HL-60 (cell line): ENCODE measurements at regions not wholly inside any gene's neighbourhood (a gene's known extent, or its start where the extent isn't known, plus 50 kb on each side); places are given as distances from the start of the nearest gene placed in this dataset.

ENCODE experiments used
- DNase-seq, 2 experiments: peaks; one replicate each; pipeline ENCODE4 v3.0.0-alpha.2; 2010 to 2020; ENCODE audit warnings: low read depth in 1 of 2, low spot score in 1 of 2
- H3K27ac ChIP-seq: fragments of 250-450 bp; sonication (Bioruptor Pico); replicated peaks from 2 replicates; pipeline ENCODE4 v1.5.1; 2020; ENCODE audit warnings: mild to moderate bottlenecking, moderate library complexity
- H3K27me3 ChIP-seq: fragments of 250-450 bp; sonication (Bioruptor Pico); 2 replicates; pipeline ENCODE4 v1.5.1; 2021; ENCODE audit warnings: mild to moderate bottlenecking, moderate library complexity; ENCODE audit not compliant: insufficient read depth, poor library complexity, severe bottlenecking
- H3K4me3 ChIP-seq: replicated peaks from 2 replicates; pipeline ENCODE4 v1.5.1; 2011; ENCODE audit warnings: mild to moderate bottlenecking, control low read depth, low read length; ENCODE audit not compliant: insufficient read depth
- GABPA ChIP-seq: IDR thresholded peaks from 2 replicates; pipeline ENCODE4 v1.6.1; 2012; ENCODE audit warnings: low read depth
- POLR2AphosphoS5 ChIP-seq: IDR thresholded peaks from 2 replicates; pipeline ENCODE4 v1.6.1; 2012; ENCODE audit warnings: low read depth
- SPI1 ChIP-seq: IDR thresholded peaks from 2 replicates; pipeline ENCODE4 v1.6.1; 2012; ENCODE audit warnings: low read depth, mild to moderate bottlenecking, borderline replicate concordance
- TF ChIP-seq, protein P1 (sequence below): IDR thresholded peaks from 2 replicates; pipeline ENCODE4 v1.6.1; 2012; ENCODE audit warnings: low read depth; ENCODE audit not compliant: insufficient replicate concordance
- TF ChIP-seq, protein P2 (sequence below): IDR thresholded peaks from one replicate; pipeline ENCODE4 v1.5.1; 2011; ENCODE audit warnings: low read length, control low read depth, inconsistent platforms; ENCODE audit not compliant: insufficient read depth

DNA sequence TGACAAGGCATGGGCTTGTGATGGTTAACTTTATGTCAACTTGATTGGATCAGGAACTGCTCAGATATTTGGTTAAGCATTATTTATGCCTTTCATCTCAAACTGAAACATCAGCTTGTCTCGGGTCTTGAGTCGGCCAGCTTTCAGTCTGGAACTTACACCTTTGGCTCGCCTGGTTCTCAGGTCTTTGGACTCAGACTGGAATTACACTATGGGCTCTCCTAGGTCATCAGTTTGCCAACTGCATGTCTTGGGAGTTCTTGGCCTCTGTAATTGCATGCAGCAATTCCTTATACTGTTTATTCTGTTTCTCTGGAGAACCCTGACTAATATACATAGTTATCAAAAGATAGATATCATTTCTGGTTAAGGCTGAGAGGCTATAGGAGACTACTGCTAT is 653.7 kb downstream of the ADGRL2 start:
- Histone ChIP-seq H3K27me3 (no peaks in the 10 kb centered on the region), H3K4me3 (no peak overlapping the region), H3K27ac (no peak overlapping the region)
- no peak for TF ChIP-seq SPI1
- no peak for DNase-seq

DNA sequence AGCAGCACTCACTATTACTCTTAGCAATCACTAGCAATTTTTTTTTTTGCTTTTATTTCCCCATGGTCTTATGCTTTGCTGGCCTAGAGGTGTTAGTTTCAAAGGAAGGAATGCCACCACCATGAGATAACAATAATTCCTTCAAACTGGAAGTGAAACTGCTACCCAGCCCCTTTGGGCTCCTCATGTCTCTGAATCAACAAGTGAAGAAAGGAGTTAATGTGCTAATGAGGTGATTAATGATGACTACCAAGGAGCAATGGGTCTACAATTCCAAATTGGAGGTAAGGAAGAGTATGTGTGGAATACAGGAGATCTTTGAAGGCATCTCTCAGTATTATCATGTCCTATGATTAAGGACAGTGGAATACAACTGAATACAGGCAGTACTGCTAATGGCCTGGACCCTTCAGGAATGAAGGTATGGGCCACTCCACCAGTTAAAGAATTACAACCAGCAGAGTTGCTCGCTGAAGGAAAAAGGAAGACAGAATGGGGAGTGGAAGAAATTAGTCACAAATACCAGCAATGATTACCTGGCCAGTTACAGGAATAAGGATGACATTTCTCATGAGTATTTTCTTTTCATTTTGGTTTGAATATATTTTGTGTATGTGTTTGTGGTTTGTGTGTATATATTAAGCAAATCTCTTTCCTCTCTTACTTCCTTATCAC is 652.9 kb downstream of the ADGRL2 start:
- TF ChIP-seq POLR2AphosphoS5 (no peak), GABPA (no peak), SPI1 (no peak)
- TF ChIP-seq, protein P1, sequence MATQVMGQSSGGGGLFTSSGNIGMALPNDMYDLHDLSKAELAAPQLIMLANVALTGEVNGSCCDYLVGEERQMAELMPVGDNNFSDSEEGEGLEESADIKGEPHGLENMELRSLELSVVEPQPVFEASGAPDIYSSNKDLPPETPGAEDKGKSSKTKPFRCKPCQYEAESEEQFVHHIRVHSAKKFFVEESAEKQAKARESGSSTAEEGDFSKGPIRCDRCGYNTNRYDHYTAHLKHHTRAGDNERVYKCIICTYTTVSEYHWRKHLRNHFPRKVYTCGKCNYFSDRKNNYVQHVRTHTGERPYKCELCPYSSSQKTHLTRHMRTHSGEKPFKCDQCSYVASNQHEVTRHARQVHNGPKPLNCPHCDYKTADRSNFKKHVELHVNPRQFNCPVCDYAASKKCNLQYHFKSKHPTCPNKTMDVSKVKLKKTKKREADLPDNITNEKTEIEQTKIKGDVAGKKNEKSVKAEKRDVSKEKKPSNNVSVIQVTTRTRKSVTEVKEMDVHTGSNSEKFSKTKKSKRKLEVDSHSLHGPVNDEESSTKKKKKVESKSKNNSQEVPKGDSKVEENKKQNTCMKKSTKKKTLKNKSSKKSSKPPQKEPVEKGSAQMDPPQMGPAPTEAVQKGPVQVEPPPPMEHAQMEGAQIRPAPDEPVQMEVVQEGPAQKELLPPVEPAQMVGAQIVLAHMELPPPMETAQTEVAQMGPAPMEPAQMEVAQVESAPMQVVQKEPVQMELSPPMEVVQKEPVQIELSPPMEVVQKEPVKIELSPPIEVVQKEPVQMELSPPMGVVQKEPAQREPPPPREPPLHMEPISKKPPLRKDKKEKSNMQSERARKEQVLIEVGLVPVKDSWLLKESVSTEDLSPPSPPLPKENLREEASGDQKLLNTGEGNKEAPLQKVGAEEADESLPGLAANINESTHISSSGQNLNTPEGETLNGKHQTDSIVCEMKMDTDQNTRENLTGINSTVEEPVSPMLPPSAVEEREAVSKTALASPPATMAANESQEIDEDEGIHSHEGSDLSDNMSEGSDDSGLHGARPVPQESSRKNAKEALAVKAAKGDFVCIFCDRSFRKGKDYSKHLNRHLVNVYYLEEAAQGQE = no peak
- TF ChIP-seq, protein P2, sequence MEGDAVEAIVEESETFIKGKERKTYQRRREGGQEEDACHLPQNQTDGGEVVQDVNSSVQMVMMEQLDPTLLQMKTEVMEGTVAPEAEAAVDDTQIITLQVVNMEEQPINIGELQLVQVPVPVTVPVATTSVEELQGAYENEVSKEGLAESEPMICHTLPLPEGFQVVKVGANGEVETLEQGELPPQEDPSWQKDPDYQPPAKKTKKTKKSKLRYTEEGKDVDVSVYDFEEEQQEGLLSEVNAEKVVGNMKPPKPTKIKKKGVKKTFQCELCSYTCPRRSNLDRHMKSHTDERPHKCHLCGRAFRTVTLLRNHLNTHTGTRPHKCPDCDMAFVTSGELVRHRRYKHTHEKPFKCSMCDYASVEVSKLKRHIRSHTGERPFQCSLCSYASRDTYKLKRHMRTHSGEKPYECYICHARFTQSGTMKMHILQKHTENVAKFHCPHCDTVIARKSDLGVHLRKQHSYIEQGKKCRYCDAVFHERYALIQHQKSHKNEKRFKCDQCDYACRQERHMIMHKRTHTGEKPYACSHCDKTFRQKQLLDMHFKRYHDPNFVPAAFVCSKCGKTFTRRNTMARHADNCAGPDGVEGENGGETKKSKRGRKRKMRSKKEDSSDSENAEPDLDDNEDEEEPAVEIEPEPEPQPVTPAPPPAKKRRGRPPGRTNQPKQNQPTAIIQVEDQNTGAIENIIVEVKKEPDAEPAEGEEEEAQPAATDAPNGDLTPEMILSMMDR = no peak
- no peak overlapping the region for H3K4me3 ChIP-seq
- H3K27me3 ChIP-seq = no peaks in the 10 kb centered on the region
- DNase-seq = no peak
- no peak overlapping the region for H3K27ac ChIP-seq

DNA sequence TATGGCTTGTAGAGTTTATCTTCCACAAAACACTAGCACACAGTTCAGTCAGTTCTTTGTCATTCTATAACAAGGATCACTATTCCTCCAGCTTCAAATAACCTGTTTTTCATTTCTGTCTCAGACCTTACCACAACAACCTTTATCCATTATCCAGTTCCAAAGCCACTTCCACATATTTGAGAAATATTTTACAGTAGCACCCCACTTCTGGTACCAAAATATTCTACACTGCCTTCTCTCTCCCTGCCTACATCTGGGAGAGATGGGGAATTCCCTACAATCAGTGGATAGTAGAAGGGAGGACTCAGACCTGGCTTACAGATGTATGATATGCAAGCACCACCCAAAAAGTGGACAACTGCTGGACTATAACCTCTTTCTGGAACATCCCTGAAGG is 651.4 kb downstream of the ADGRL2 start:
- no peak overlapping the region for H3K4me3 ChIP-seq
- no peaks in the 10 kb centered on the region for H3K27me3 ChIP-seq
- TF ChIP-seq POLR2AphosphoS5 = no peak
- TF ChIP-seq, protein P2 = no peak
- TF ChIP-seq, protein P1 = no peak
- TF ChIP-seq GABPA = no peak
- no peak for TF ChIP-seq SPI1
- no peak for DNase-seq
- H3K27ac ChIP-seq = no peak overlapping the region

DNA sequence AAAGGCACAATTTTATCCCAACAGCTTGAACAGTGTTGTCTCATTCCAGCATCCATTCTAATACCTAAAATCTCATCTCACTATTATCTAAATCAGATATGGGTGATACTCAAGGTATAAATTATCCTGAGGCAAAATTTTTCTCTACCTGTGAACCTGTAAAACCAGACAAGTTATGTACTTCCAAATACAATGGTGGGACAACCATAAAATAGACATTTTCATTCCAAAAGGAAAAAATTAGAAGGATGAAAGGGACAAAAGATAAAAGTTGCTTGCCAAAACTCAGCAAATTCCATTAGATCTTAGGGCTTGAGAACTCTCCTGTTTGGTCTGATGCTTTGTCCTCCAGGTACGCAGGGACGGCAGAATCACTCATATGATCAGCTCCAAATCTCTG is 650.5 kb downstream of the ADGRL2 start:
- DNase-seq = no peak

DNA sequence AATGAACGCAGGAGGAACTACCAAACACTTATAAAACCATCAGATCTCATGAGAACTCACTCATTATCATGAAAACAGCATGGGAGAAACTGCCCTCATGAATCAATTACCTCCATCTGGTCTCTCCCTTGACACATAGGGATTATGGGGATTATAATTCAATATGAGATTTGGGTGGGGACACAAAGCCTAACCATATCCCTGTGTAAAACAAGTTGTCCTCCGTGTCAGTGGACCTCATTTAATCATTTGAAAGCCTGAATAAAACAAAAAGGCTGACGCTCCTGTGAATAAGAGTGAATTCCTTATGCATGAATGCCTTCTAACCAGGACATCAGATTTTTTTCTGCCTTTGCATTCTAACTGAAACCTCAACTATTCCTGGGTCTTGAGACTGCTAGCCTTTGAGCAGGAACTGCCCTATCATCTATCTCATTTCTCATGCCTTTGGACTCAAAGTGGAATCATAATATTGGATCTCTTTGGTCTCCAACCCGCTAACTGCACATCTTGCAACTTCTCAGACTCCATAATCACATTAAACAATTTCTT is 648.8 kb downstream of the ADGRL2 start:
- no peak for DNase-seq
- no peaks in the 10 kb centered on the region for H3K27me3 ChIP-seq
- no peak overlapping the region for H3K27ac ChIP-seq
- no peak overlapping the region for H3K4me3 ChIP-seq
- TF ChIP-seq, protein P2 = no peak
- TF ChIP-seq, protein P1 = no peak
- no peak for TF ChIP-seq POLR2AphosphoS5

More for the DNA sequence above, 650.5 kb downstream of the ADGRL2 start:
- no peak for TF ChIP-seq POLR2AphosphoS5
- no peak for TF ChIP-seq SPI1
- no peaks in the 10 kb centered on the region for H3K27me3 ChIP-seq
- H3K4me3 ChIP-seq = no peak overlapping the region
- H3K27ac ChIP-seq = no peak overlapping the region
